Right ventricle myocardium superior (tissue), 1 donor: ENCODE measurements at regions not wholly inside any gene's neighbourhood (a gene's known extent, or its start where the extent isn't known, plus 50 kb on each side); places are given as distances from the start of the nearest gene placed in this dataset.
"Not testable (repeated sequence)": the region's sequence is repeated elsewhere in the genome, so short reads cannot be mapped to it uniquely, and the experiment has no call there.

Source experiments
- ATAC-seq: fragments of 200-7000 bp; cut with Tn5 transposase; one replicate; pipeline ENCODE4 v1.9.1; 2020; ENCODE audit warnings: mild to moderate bottlenecking; ENCODE audit not compliant: poor library complexity
- DNase-seq: peaks from one replicate; pipeline ENCODE4 v3.0.0-alpha.2; 2020
- intact Hi-C: fragments of 100-400 bp; cut with DNase I; formaldehyde crosslinking; loops from one replicate; pipeline ENCODE4 v1.11.2; 2022
- donor health status: DM: no; HTN: yes; CAD: no; lungs with severe emphysema.

- ATAC-seq: no peak
- no peak for DNase-seq
- intact Hi-C loops: no loop called here
Measured at GRCh38 chr13:108084840-108085239, 130.5 kb downstream of the LIG4 start.

GRCh38 chr13:108083056-108083455 lies 132.3 kb downstream of the LIG4 start:
- ATAC-seq (no peak), DNase-seq (no peak)
- intact Hi-C loops: no loop called here

GRCh38 chr13:108082481-108082880 lies 132.9 kb downstream of the LIG4 start:
- ATAC-seq: no peak
- no peak for DNase-seq
- intact Hi-C loops: no loop called here

DNA sequence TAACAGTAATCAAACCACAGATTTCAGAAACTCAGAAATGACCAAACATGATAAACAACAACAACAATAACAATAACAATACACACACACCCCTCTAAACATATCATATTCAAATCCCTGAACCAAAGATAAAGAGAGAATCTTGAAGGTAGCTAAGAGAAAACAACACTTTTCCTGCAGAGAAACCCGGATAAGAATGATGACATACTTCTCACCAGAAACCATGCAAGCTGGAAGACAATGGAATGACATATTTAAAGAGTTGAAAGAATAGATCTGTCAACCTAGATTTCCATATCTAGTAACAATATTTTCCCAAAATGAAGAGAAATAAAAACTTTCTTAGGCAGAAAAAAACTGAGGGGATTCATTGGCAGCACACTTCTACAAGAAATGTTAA lies 138.1 kb downstream of the LIG4 start:
- DNase-seq (no peak), ATAC-seq (no peak)
- intact Hi-C loops: no loop called here

GRCh38 chr13:108074429-108074828 lies 140.9 kb downstream of the LIG4 start:
- intact Hi-C loops, DNase-seq, ATAC-seq: not testable (repeated sequence)

DNA sequence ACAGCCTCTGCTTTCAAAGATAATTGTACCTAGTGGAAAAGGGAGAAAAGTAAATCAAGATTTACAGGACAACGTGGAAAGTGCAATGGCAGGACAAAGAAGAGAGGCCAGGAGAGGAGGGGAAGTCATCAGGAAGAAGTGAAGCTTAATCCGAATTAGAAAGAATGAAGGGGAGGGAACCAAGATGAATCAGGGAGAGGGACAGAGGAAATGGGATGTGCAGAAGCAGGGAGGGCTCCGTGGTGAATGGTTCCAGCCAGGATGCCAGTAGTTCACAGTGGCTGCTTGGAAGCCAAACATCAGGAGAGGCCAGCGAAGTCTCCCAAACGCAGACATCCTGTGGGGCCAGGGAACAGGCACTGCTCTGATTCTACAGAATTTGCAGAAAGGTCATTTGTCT lies 144.4 kb downstream of the LIG4 start:
- DNase-seq: no peak
- intact Hi-C loops: no loop called here
- ATAC-seq: no peak

DNA sequence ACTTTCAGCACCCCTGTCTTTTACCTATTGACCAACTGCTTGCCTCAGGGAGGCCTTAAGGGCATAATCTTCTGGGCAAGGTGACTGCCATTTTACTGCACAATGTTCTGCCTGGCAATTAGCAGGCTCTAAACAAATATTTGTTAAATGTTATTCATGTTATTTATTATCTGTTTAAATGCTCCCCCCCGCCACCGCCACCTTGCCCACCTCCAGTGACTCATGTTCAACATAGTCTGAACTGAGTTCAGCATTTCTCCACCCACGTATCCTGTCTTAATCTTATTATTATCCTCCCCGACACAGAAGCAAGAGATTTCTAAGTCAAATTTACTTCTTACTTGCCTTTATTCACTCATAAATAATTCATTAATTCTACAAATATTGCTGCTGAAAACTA lies 144.8 kb downstream of the LIG4 start:
- ATAC-seq: no peak
- no peak for DNase-seq
- intact Hi-C loops: no loop called here

GRCh38 chr13:108069521-108070210 lies 145.7 kb downstream of the LIG4 start:
- ATAC-seq (no peak), DNase-seq (no peak)
- intact Hi-C loops: no loop called here

DNA sequence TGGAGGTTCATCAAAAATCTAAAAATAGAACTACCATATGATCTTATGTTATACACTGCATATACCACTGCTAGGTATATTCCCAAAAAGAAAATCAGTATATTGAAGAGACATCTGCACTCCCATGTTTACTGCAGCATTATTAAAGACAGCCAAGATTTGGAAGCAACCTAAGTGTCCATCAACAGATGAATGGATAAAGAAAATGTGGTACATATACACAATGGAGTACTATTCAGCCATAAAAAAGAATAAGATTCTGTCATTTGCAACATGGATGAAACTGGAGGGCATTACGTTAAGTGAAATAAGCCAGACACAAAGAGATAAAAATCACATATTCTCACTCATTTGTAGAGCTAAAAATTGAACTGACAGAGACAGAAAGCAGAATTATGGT lies 151.0 kb downstream of the LIG4 start:
- intact Hi-C loops, ATAC-seq, DNase-seq: not testable (repeated sequence)

- DNase-seq (no peak), ATAC-seq (no peak)
- intact Hi-C loops: no loop called here
Measured at GRCh38 chr13:108060111-108060510, 155.2 kb downstream of the LIG4 start.

DNA sequence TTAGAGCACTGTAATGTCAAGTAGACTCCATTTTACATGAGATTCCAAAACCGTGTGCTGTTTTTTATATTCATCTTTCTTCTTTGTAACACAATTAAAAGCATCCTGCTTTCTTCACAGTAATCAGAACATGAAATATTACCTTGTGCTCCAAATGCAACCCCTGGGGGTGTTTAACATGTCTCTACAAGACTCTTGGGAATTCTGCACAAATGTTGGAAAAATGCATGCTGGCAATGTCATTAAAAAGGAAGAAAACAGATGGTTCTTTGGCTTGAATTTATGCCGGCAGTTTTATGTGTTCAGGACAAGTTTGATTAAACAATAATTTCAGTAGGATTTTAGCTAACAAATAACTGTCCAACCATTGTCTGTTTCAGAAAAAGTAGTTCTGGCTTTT lies 159.1 kb downstream of the LIG4 start:
- intact Hi-C loops: no loop called here
- ATAC-seq (no peak), DNase-seq (no peak)

GRCh38 chr13:108049211-108049610 lies 166.1 kb downstream of the LIG4 start:
- no peak for ATAC-seq
- intact Hi-C loops: no loop called here
- no peak for DNase-seq

- DNase-seq (no peak), ATAC-seq (no peak)
- intact Hi-C loops: no loop called here
Measured at GRCh38 chr13:108044954-108045353, 170.4 kb downstream of the LIG4 start.

DNA sequence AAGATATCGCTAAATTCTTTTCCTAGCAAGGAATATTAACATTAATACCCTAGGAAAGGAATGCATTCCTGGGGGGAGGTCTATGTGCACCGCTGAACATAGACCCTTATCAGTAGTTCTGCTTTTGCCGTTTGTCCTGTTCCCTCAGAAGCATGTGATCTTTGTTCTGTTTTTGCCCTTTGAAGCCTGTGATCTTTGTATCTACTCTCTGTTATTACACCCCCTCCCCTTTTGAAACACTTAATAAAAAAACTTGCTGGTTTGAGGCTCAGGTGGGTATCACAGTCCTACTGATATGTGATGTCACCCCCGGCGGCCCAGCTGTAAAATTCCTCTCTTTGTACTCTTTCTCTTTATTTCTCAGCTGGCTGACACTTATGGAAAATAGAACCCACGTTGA lies 172.5 kb downstream of the LIG4 start:
- intact Hi-C loops, ATAC-seq, DNase-seq: not testable (repeated sequence)

DNA sequence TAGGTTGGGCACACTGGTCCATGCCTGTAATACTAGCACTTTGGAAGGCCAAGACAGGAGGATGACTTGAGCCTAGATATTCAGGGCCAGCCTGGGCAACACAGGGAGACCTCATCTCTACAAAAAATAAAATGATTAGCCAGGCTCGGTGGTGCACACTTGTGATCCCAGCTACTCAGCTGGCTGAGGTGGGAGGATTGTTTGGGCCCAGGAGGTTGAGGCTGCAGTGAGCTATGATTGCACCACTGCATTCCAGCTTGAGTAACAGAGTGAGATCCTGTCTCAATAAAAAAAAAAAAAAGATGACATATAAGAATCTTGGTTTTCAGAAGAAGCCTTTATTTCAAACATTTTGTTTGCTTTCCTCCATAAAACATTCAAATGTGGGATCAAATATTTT lies 178.0 kb downstream of the LIG4 start:
- DNase-seq: no peak
- ATAC-seq: no peak
- intact Hi-C loops: no loop called here

GRCh38 chr13:108036411-108036932 lies 178.9 kb downstream of the LIG4 start:
- no peak for ATAC-seq
- intact Hi-C loops: no loop called here
- no peak for DNase-seq

- DNase-seq (no peak), ATAC-seq (no peak)
- intact Hi-C loops: no loop called here
Measured at GRCh38 chr13:108034909-108035410, 180.4 kb downstream of the LIG4 start.

GRCh38 chr13:108033800-108034707 lies 181.3 kb downstream of the LIG4 start:
- ATAC-seq (no peak), DNase-seq (no peak)
- intact Hi-C loops: no loop called here

GRCh38 chr13:108031865-108032264 lies 183.5 kb downstream of the LIG4 start:
- DNase-seq (no peak), ATAC-seq (no peak)
- intact Hi-C loops: no loop called here

DNA sequence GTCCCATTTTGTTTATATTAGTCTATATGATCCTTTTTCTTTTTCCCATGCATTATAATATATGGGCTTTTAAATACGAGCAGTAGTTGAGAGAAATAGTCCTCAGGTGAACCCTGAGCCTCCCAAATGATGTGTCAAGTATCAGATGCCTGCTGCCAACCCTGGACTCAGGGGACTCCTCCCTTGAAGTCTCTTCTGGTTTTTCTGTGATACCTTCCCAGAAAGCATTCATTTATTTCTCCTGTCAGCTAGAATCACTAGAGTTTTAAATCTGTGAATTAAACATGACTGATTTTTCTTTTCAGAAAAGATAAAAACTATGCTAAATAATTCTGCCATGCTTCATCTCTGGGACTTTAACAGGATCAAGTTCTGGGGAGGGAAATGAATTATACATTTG lies 184.6 kb downstream of the LIG4 start:
- ATAC-seq (no peak), DNase-seq (no peak)
- intact Hi-C loops: no loop called here
